DOHH2 (cell line): ENCODE measurements at regions not wholly inside any gene's neighbourhood (a gene's known extent, or its start where the extent isn't known, plus 50 kb on each side); places are given as distances from the start of the nearest gene placed in this dataset.
"Not testable (repeated sequence)": the region's sequence is repeated elsewhere in the genome, so short reads cannot be mapped to it uniquely, and the experiment has no call there.

ENCODE experiments used
- H3F3A ChIP-seq: fragments of 200-600 bp; sonication (generic), shearing (Covaris generic); 2 replicates; pipeline ENCODE4 v1.6.0; 2016; ENCODE audit warnings: antibody characterized with exemption, mild to moderate bottlenecking; ENCODE audit not compliant: control insufficient read depth, insufficient read depth
- H3K27ac ChIP-seq: fragments of 200-600 bp; sonication (generic); 2 replicates; pipeline ENCODE4 v1.5.1; 2014; ENCODE audit warnings: low read depth, mild to moderate bottlenecking, low read length, moderate library complexity
- H3K27me3 ChIP-seq: fragments of 200-600 bp; sonication (generic); 2 replicates; pipeline ENCODE4 v1.6.1; 2014; ENCODE audit warnings: mild to moderate bottlenecking, low read length, mixed read lengths; ENCODE audit not compliant: control insufficient read depth
- H3K36me3 ChIP-seq: fragments of 200-600 bp; sonication (generic); 2 replicates; pipeline ENCODE4 v1.6.1; 2014; ENCODE audit warnings: mild to moderate bottlenecking, low read length, moderate library complexity, mixed read lengths; ENCODE audit not compliant: control insufficient read depth
- H3K4me1 ChIP-seq: fragments of 200-600 bp; sonication (generic); 2 replicates; pipeline ENCODE4 v1.6.1; 2014; ENCODE audit warnings: mild to moderate bottlenecking, low read length, mixed read lengths; ENCODE audit not compliant: control insufficient read depth
- H3K4me2 ChIP-seq: fragments of 200-600 bp; sonication (generic); 2 replicates; pipeline ENCODE4 v1.6.0; 2014; ENCODE audit warnings: mild to moderate bottlenecking, low read length, moderate library complexity
- H3K4me3 ChIP-seq: fragments of 200-600 bp; sonication (generic); 2 replicates; pipeline ENCODE4 v1.5.1; 2014; ENCODE audit warnings: mild to moderate bottlenecking, low read length, mixed read lengths
- H3K79me2 ChIP-seq: fragments of 200-600 bp; sonication (generic); 2 replicates; pipeline ENCODE4 v1.6.1; 2014; ENCODE audit warnings: mild to moderate bottlenecking, low read length, mixed read lengths; ENCODE audit not compliant: control insufficient read depth
- H3K9me2 ChIP-seq: fragments of 200-600 bp; sonication (generic); replicated peaks from 2 replicates; pipeline ENCODE4 v1.6.1; 2014; ENCODE audit warnings: mild to moderate bottlenecking, low read length, mixed read lengths; ENCODE audit not compliant: control insufficient read depth
- H3K9me3 ChIP-seq: fragments of 200-600 bp; sonication (generic); 2 replicates; pipeline ENCODE4 v1.6.1; 2014; ENCODE audit warnings: antibody characterized with exemption, low read length, mixed read lengths; ENCODE audit not compliant: control insufficient read depth, insufficient read depth
- H4K20me1 ChIP-seq: fragments of 200-600 bp; sonication (generic); 2 replicates; pipeline ENCODE4 v1.6.0; 2014; ENCODE audit warnings: low read depth, mild to moderate bottlenecking, antibody characterized with exemption, low read length, moderate library complexity; ENCODE audit not compliant: control insufficient read depth, insufficient read depth
- CTCF ChIP-seq: fragments of 200-600 bp; sonication (generic); IDR thresholded peaks from one replicate; pipeline ENCODE4 v1.5.1; 2014; ENCODE audit warnings: antibody characterized with exemption, mild to moderate bottlenecking, low read depth, low read length; ENCODE audit not compliant: poor library complexity, severe bottlenecking
- EZH2phosphoT487 ChIP-seq: fragments of 200-600 bp; sonication (generic); IDR thresholded peaks from 2 replicates; pipeline ENCODE4 v1.6.1; 2017; ENCODE audit warnings: borderline replicate concordance, mild to moderate bottlenecking, antibody characterized with exemption, low read length, moderate library complexity, mixed read lengths

DNA sequence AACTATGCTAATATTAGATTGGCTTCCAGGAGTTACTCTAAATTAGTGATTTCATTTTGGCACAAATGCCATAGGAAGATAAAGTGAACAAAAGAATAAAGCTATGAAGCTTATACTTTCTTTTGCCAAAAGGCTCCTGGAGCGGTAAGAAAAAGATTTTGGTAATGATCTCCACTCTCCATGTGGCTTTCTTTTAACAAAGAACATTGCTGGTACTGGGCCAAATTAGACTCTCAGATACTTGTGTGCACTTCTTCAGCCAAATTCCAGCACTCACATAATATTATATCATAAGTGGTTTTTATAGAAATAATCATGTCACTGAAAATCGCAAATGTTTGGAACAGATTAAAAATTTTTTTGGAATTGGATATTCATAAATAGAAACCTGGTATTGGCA lies 142.4 kb upstream of the FGF13 start:
- Histone ChIP-seq H3K27ac (no peak overlapping the region), H3K36me3 (no peaks in the 10 kb centered on the region), H3K4me1 (no peaks in the 10 kb centered on the region), H3F3A (no peaks in the 10 kb centered on the region), H3K9me2 (no peaks in the 10 kb centered on the region), H3K4me2 (no peak overlapping the region), H3K9me3 (no peaks in the 10 kb centered on the region), H3K4me3 (no peak overlapping the region), H3K79me2 (no peaks in the 10 kb centered on the region), H4K20me1 (no peaks in the 10 kb centered on the region), H3K27me3 (no peaks in the 10 kb centered on the region)
- TF ChIP-seq CTCF: no peak
- TF ChIP-seq EZH2phosphoT487: no peak

- H3K27ac ChIP-seq: no peak overlapping the region
- H4K20me1 ChIP-seq: no peaks in the 10 kb centered on the region
- H3F3A ChIP-seq: no peaks in the 10 kb centered on the region
- no peak overlapping the region for H3K4me2 ChIP-seq
- no peak for TF ChIP-seq EZH2phosphoT487
- no peak for TF ChIP-seq CTCF
- H3K79me2 ChIP-seq: no peaks in the 10 kb centered on the region
- no peaks in the 10 kb centered on the region for H3K4me1 ChIP-seq
- H3K9me2 ChIP-seq: no peaks in the 10 kb centered on the region
- H3K9me3 ChIP-seq: no peaks in the 10 kb centered on the region
- no peaks in the 10 kb centered on the region for H3K36me3 ChIP-seq
- no peaks in the 10 kb centered on the region for H3K27me3 ChIP-seq
- H3K4me3 ChIP-seq: no peak overlapping the region
Measured at GRCh38 chrX:138849521-138849920, 138.0 kb upstream of the FGF13 start.

DNA sequence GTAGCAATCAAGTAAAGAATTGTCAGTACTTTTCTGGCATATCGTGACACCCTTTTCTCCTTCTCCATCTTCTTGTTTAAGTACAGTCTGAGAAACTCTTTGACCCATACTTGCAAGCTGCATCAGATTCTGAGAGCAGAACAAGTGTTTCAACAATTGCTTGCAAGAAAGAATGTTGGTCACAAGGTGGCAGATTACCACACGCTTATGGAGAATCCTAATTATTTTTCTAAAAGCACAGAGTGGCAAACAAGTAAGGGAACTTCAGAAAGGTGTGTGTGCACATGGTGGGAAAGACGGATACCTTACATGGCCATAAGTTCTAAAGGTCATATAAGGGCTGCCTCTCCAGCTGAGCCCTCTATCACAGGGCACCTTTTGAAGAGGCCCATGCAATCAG lies 136.4 kb upstream of the FGF13 start:
- no peaks in the 10 kb centered on the region for H4K20me1 ChIP-seq
- H3K27me3 ChIP-seq: no peaks in the 10 kb centered on the region
- TF ChIP-seq EZH2phosphoT487: no peak
- TF ChIP-seq CTCF: no peak
- no peak overlapping the region for H3K4me3 ChIP-seq
- H3K79me2 ChIP-seq: no peaks in the 10 kb centered on the region
- H3K27ac ChIP-seq: no peak overlapping the region
- no peaks in the 10 kb centered on the region for H3K36me3 ChIP-seq
- no peak overlapping the region for H3K4me2 ChIP-seq
- H3K9me3 ChIP-seq: no peaks in the 10 kb centered on the region
- H3K4me1 ChIP-seq: no peaks in the 10 kb centered on the region
- H3F3A ChIP-seq: no peaks in the 10 kb centered on the region
- H3K9me2 ChIP-seq: no peaks in the 10 kb centered on the region

- Histone ChIP-seq H3F3A (no peaks in the 10 kb centered on the region), H3K9me2 (no peaks in the 10 kb centered on the region), H3K4me1 (no peaks in the 10 kb centered on the region), H3K79me2 (no peaks in the 10 kb centered on the region), H3K9me3 (no peaks in the 10 kb centered on the region), H3K27ac (no peak overlapping the region), H3K27me3 (no peaks in the 10 kb centered on the region), H3K36me3 (no peaks in the 10 kb centered on the region), H3K4me2 (no peak overlapping the region), H4K20me1 (no peaks in the 10 kb centered on the region), H3K4me3 (no peak overlapping the region)
- TF ChIP-seq EZH2phosphoT487 (no peak), CTCF (no peak)
Measured at GRCh38 chrX:138845786-138846185, 134.3 kb upstream of the FGF13 start.

DNA sequence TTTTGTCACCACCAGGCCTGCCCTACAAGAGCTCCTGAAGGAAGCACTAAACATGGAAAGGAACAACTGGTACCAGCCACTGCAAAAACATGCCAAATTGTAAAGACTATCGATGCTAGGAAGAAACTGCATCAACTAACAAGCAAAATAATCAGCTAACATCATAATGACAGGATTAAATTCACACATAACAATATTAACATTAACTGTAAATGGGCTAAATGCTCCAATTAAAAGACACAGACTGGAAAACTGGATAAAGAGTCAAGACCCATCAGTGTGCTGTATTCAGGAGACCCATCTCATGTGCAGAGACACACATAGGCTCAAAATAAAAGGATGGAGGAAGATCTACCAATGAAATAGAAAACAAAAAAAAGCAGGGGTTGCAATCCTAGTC lies 95.9 kb upstream of the FGF13 start:
- not testable (repeated sequence) for H3K4me3 ChIP-seq, H4K20me1 ChIP-seq, H3K79me2 ChIP-seq, H3K27me3 ChIP-seq, H3F3A ChIP-seq, H3K9me2 ChIP-seq, H3K4me1 ChIP-seq, H3K36me3 ChIP-seq, H3K9me3 ChIP-seq, H3K4me2 ChIP-seq, H3K27ac ChIP-seq
